Esophagus muscularis mucosa (tissue), 4 donors: ENCODE measurements at regions not wholly inside any gene's neighbourhood (a gene's known extent, or its start where the extent isn't known, plus 50 kb on each side); places are given as distances from the start of the nearest gene placed in this dataset.

Experiments
- DNase-seq: peaks from one replicate; pipeline ENCODE4 v3.0.0-alpha.2; 2017; ENCODE audit errors: extremely low spot score
- H3K27ac ChIP-seq, 4 donors: fragments of 200-600 bp; sonication (generic); replicated peaks in 1 of 4; 1 replicate in 3 of 4; 2 replicates in 1 of 4; pipeline ENCODE4 v1.5.1; 2016 to 2019; ENCODE audit warnings: mild to moderate bottlenecking in 1 of 4
- H3K27me3 ChIP-seq, 4 donors: fragments of 200-600 bp; sonication (generic); one replicate each; pipeline versions ENCODE4 v1.5.1 to v1.6.0; 2016 to 2019
- H3K36me3 ChIP-seq, 4 donors: fragments of 200-600 bp; sonication (generic); one replicate each; pipeline ENCODE4 v1.5.1; 2016 to 2019
- H3K4me1 ChIP-seq, 4 donors: fragments of 200-600 bp; sonication (generic); one replicate each; pipeline ENCODE4 v1.5.1; 2016 to 2019
- H3K4me3 ChIP-seq, 4 donors: fragments of 200-600 bp; sonication (generic); 1 replicate in 2 of 4; 2 replicates in 2 of 4; pipeline ENCODE4 v1.5.1; 2016 to 2019; ENCODE audit warnings: mild to moderate bottlenecking in 4 of 4, moderate library complexity in 1 of 4
- H3K9me3 ChIP-seq, 4 donors: fragments of 200-600 bp; sonication (generic); 1 replicate in 3 of 4; 2 replicates in 1 of 4; pipeline ENCODE4 v1.5.1; 2016 to 2019
- EP300 ChIP-seq: sonication (generic); formaldehyde crosslinking; IDR thresholded peaks from one replicate; pipeline ENCODE4 v1.6.1; 2017; ENCODE audit warnings: antibody characterized with exemption
- POLR2A ChIP-seq: fragments of 450-650 bp; IDR thresholded peaks from one replicate; pipeline ENCODE4 v1.6.1; 2017; ENCODE audit warnings: antibody characterized with exemption, moderate library complexity, mild to moderate bottlenecking, low read depth
- POLR2AphosphoS5 ChIP-seq, 2 donors: sonication (generic); formaldehyde crosslinking; IDR thresholded peaks; one replicate each; pipeline ENCODE4 v1.6.1; 2017; ENCODE audit warnings: antibody characterized with exemption in 2 of 2
- WGBS: methylation state at CpG from one replicate; pipeline ENCODE4 v1.1.5; 2018; 5-methylcytosine and 5-hydroxymethylcytosine counted together
- intact Hi-C: fragments of 100-400 bp; cut with DNase I; formaldehyde crosslinking; loops from one replicate; pipeline ENCODE4 v1.15.1; 2023
- TF ChIP-seq, protein P1 (sequence below), 3 experiments: fragments of 200-600 bp in 2 of 3; fragments of 450-650 bp in 1 of 3; sonication (generic) in 2 of 3; IDR thresholded peaks; one replicate each; pipeline ENCODE4 v1.5.1; 2017 to 2019; ENCODE audit warnings: antibody characterized with exemption in 3 of 3, mild to moderate bottlenecking in 2 of 3, moderate library complexity in 1 of 3

DNA sequence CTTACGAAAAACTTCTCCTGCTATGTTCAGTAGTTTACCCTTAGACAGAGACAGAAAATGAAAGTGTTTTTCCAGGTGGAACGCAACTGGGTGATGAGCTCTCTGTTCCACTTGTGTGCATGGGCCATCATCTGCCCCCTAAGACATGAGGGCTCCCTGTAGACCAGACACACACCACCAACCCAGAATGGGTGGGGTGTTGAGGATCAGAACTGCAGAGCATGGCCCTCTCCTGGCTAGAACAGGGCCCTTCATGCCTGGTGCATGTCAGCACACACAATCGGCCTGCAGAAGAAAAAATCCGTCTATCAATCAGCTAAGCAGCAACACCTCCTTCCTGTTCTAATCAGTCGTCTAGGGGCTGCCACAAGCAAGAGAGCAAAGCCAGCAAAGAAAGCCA is 186.2 kb upstream of the INHBA start:
- Histone ChIP-seq H3K27me3 (no peaks in the 10 kb centered on the region), H3K27ac (no peak overlapping the region), H3K9me3 (no peaks in the 10 kb centered on the region), H3K4me3 (no peak overlapping the region), H3K36me3 (no peaks in the 10 kb centered on the region), H3K4me1 (peaks cover 21 to 31% (median 30%) of the 10 kb centered on the region in 4 donors)
- 97% methylated on average over 3 of the region's 5 CpGs for WGBS
- intact Hi-C loops = no loop called here
- no peak for TF ChIP-seq POLR2AphosphoS5 (IDR thresholded peaks at IDR 0.05)
- TF ChIP-seq, protein P1, sequence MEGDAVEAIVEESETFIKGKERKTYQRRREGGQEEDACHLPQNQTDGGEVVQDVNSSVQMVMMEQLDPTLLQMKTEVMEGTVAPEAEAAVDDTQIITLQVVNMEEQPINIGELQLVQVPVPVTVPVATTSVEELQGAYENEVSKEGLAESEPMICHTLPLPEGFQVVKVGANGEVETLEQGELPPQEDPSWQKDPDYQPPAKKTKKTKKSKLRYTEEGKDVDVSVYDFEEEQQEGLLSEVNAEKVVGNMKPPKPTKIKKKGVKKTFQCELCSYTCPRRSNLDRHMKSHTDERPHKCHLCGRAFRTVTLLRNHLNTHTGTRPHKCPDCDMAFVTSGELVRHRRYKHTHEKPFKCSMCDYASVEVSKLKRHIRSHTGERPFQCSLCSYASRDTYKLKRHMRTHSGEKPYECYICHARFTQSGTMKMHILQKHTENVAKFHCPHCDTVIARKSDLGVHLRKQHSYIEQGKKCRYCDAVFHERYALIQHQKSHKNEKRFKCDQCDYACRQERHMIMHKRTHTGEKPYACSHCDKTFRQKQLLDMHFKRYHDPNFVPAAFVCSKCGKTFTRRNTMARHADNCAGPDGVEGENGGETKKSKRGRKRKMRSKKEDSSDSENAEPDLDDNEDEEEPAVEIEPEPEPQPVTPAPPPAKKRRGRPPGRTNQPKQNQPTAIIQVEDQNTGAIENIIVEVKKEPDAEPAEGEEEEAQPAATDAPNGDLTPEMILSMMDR (IDR thresholded peaks at IDR 0.05) = no peak
- TF ChIP-seq POLR2A = no peak
- TF ChIP-seq EP300 = no peak
- DNase-seq = no peak

DNA sequence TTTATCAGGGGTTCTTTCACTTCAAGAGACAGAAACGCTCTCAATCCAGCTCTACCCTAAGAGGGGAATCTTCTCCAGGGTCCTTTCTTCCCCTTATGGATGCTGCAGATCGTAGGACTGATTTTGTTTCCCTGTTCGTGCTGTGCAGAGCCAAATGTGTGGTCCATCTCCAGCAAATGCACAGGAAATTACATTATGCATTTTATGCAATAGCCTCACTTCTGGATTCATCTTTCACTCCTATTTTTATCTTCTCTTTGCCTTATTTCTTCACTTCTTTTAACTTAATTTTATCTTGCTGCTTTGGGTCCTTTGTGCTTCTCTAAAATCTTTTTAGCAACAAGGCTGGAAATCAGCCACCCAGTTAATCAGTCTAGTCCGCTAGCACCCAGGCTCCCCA is 184.5 kb upstream of the INHBA start:
- no peaks in the 10 kb centered on the region for H3K9me3 ChIP-seq
- WGBS = 80% methylated on average over 4 of the region's 4 CpGs
- H3K27me3 ChIP-seq = no peaks in the 10 kb centered on the region

DNA sequence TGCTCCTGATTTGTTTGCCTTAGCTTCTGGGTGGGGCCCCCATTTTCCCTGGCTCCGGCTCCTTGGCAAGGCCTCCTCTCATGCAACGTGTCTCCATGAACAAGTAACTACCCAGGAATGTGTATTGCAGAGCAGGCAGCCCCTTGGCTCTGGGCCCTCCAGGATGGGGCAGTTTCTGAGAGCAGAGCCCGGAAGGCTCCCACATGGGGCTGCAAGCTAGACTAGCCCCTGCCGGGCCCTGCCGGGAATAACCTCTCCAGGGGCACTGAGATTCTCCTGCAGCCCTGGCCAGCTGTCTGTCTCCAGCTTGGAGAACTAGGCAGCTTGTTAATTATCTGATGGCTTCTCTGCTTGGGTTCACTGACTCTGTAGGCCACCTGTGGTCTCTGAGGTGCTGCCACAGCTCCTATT is 184.0 kb upstream of the INHBA start:
- Histone ChIP-seq H3K4me1 (peaks cover 21 to 36% (median 33%) of the 10 kb centered on the region in 4 donors), H3K4me3 (no peak overlapping the region), H3K27ac (peak overlapping the region; percentile 9 to 55 (median 28)), H3K9me3 (no peaks in the 10 kb centered on the region), H3K27me3 (no peaks in the 10 kb centered on the region), H3K36me3 (no peaks in the 10 kb centered on the region)
- WGBS = 66% methylated on average over 5 of the region's 5 CpGs
- TF ChIP-seq POLR2A (no peak), EP300 (no peak), POLR2AphosphoS5 (IDR thresholded peaks at IDR 0.05) (peak; percentile 6 to 51)
- TF ChIP-seq, protein P1 (IDR thresholded peaks at IDR 0.05) = no peak
- DNase-seq = no peak
- intact Hi-C loops = no loop called here

More for the DNA sequence above, 184.5 kb upstream of the INHBA start:
- H3K4me3 ChIP-seq = no peak overlapping the region
- TF ChIP-seq, protein P1 (IDR thresholded peaks at IDR 0.05) = no peak
- TF ChIP-seq EP300 (no peak), POLR2AphosphoS5 (IDR thresholded peaks at IDR 0.05) (no peak), POLR2A (no peak)
- H3K36me3 ChIP-seq = no peaks in the 10 kb centered on the region
- intact Hi-C loops = no loop called here
- DNase-seq = no peak
- H3K4me1 ChIP-seq = peaks cover 21 to 32% (median 30%) of the 10 kb centered on the region in 4 donors
- peak overlapping the region; percentile 9 to 55 (median 28) for H3K27ac ChIP-seq

DNA sequence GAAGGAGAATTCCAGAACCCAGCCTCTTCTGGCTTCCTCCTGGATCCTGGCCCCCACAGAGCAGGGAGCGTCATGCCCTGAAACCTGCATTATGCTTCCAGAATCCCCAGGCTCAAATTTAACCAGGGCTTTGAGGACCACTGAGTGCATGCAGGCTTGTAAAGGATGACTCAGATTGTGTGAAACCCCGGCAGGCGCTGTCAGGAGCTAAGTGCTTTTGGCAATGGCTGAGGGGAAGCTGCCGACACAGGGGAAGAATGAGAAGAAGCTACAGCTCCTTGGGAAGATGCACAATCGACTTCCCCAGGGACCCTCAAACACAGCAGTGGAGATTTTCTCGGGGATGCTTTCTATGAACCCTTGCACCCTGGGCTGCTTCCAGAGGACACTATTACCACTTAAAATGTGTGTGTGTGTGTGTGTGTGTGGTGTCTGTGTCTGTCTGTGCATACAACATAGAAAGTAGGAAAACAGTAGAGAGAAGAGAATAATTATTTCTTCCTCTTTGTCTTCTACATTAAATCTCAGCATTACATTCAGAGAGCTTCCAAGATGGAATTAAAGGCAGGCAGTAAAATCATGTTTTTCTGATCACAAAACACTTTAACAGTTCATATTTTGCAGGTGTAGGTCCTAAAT is 183.5 kb upstream of the INHBA start:
- WGBS = 13% methylated on average over 5 of the region's 6 CpGs
- Histone ChIP-seq H3K27me3 (no peaks in the 10 kb centered on the region), H3K4me3 (no peak overlapping the region), H3K4me1 (peaks cover 21 to 37% (median 33%) of the 10 kb centered on the region in 4 donors), H3K9me3 (no peaks in the 10 kb centered on the region), H3K27ac (peak overlapping the region; percentile 9 to 55 (median 28)), H3K36me3 (no peaks in the 10 kb centered on the region)
- DNase-seq = no peak
- no peak for TF ChIP-seq POLR2A
- TF ChIP-seq POLR2AphosphoS5 (IDR thresholded peaks at IDR 0.05) = peak in 1 of 2 donors; percentile 5
- TF ChIP-seq, protein P1 (IDR thresholded peaks at IDR 0.05) = no peak
- intact Hi-C loops = no loop called here

DNA sequence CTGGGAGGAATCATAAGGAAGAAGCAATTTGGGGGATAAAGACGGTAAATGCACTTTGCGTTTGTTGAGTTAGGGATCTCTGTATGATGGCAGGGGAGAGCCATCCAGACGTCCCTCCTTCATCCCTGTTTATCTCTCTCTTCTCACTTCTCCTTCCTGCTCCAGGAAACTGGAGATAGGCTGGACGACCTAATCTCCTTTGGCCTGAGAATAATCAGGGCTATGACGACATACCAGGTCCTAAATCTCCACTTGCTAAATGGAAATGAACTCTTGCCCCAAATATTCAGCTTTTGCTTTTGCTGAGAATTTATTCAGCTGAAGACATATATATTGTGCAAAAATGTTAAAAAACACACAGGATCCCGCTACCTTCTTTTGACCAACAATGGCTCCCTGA is 182.9 kb upstream of the INHBA start:
- TF ChIP-seq EP300 = no peak
- TF ChIP-seq POLR2AphosphoS5 (IDR thresholded peaks at IDR 0.05) = no peak
- no peak for TF ChIP-seq POLR2A
- TF ChIP-seq, protein P1 (IDR thresholded peaks at IDR 0.05) = no peak
- WGBS = 40% methylated on average over 6 of the region's 6 CpGs
- intact Hi-C loops = no loop called here
- Histone ChIP-seq H3K9me3 (no peaks in the 10 kb centered on the region), H3K4me1 (peaks cover 21 to 37% (median 33%) of the 10 kb centered on the region in 4 donors), H3K27ac (peak overlapping the region in 3 of 4 donors; percentile 28 to 55 (median 29)), H3K4me3 (no peak overlapping the region), H3K36me3 (no peaks in the 10 kb centered on the region), H3K27me3 (no peaks in the 10 kb centered on the region)
- no peak for DNase-seq
